Renal pelvis (tissue), 1 donor: ENCODE measurements at regions not wholly inside any gene's neighbourhood (a gene's known extent, or its start where the extent isn't known, plus 50 kb on each side); places are given as distances from the start of the nearest gene placed in this dataset.

ENCODE experiments used
- DNase-seq: peaks from one replicate; pipeline ENCODE4 v3.0.0-alpha.2; 2013

DNA sequence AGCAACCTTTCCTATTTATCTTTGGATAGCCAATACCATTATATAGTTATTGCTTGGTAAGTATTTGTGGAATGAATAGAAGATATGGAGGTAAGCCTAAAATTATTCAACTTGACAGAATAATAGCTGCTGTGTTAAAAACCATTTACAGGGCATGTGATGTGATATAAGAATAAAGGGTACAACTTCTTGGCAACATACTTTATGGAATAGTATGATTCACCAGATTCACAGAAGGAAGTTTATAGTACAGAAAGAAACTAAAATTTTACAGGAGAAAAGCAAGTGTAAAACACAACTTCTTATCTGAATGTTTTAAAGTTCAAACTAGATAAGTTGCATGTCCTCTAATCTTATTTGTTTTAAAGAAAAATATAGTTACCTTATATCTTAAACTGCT, 186.4 kb upstream of the ZRANB2 start:
- no peak for DNase-seq

DNA sequence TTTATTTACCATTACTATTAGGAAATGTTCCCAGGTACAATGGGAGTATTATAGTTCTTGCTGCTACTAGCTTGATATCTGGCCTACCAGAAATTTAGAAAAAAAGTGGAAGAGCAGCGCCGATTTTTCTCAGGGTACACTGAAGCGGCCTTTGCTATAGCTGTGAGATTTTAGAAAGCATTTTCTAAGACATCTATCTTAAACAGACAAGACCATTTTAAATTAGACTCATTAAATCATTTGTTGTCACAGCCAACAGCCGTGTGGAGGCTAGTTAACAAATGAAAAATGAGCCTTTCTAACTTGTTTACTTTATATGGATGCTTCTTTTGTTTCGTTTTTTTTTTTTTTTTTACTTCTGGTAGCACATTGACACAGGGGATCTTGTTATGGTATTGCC, 183.2 kb upstream of the ZRANB2 start:
- no peak for DNase-seq

DNA sequence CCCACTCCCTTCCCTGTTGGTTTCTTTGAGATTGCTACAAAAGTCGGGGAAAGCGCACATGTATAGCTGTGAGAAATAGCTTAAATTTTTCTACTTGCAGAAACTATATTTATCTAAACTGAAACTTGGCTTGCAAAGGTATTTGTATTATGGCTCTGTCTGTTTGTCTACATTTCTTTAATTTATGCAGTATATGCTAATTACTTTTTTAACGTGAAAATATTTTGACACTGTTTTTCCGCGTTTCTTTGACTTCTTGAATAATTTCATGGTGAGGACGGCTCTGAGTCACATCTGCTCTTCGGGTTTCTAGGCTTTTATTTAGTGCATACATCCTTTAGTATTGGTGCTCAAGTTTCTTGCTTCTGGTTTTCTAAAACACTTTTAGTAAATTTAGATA, 182.1 kb upstream of the ZRANB2 start:
- no peak for DNase-seq

DNA sequence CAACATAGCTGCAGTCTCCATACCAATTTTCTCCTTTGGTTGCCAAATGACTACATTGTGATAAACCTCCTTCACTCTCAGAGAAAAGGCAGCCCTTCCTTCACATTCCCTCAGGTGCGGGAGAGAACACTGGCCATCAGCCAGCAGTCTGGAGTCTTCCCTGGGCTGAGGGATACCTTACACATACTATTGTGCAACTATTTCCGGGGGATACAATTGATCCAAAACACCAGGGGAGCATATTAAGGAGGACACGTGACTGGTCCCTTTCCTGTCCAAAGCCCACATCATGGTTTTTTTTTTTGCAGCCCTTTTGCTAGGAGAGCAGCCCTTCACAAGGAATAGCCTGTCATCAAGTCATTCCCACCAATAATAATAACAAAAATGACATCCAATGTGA, 172.1 kb upstream of the ZRANB2 start:
- no peak for DNase-seq

DNA sequence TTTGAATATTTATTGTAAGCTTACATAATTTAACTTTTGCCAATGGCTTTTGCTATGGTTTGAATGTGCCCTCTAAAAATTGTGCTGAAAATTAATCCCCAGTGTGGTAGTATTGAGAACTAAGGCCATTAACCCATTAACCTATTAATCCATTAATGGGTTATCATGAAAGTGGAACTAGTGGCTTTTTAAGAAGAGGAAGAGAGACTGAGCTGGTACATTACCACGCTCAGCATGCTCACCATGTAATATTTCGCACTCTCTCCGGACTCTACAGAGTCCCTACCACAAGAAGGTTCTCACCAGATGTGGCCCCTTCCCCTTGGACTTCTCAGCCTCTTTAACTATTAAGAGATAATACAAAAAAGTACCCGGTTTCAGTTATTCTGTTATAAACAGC, 164.4 kb upstream of the ZRANB2 start:
- DNase-seq = no peak

- DNase-seq = no peak
Measured at GRCh38 chr1:71242239-71242638, 161.4 kb upstream of the ZRANB2 start.

GRCh38 chr1:71240656-71241055, 159.8 kb upstream of the ZRANB2 start:
- DNase-seq = no peak

DNA sequence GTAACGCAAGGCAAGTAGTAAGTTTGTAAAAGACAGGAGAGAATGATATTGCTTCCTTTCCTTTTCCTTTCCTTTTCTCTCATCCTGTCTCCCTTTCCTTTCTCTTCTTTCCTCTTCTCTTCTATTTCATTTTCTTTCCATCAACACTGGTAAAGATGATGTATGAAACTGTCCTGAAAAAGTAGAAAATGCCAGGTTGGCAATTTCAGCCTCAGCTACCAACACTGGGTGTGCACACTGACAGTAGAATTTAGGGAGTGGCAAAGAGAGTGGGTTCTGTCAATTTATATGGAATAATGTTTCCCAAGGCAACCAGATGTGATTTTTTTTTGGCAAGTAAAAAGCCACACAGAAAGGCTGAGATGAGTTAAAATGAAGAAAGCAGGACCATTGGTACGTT, 155.7 kb upstream of the ZRANB2 start:
- no peak for DNase-seq

DNA sequence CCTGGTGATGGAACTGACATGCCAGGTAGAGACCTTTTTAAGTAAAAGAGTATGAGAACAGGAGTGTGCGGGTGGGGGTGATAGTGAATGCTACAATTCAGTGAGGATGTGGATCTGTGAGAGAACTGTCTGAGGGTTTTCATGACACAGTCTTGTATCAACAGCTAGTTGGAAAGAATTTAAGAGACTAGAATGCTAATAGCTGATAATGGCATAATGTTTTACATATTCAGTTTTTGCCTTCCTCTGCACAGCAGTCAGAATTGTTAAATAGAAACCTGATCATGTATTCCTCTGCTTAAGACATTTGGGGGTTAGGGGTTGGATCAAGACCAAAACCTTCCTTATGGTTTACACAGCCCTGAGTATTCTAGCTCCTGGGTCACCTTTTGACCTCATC, 152.8 kb upstream of the ZRANB2 start:
- DNase-seq = no peak

GRCh38 chr1:71232786-71233185, 152.0 kb upstream of the ZRANB2 start:
- DNase-seq = no peak

DNA sequence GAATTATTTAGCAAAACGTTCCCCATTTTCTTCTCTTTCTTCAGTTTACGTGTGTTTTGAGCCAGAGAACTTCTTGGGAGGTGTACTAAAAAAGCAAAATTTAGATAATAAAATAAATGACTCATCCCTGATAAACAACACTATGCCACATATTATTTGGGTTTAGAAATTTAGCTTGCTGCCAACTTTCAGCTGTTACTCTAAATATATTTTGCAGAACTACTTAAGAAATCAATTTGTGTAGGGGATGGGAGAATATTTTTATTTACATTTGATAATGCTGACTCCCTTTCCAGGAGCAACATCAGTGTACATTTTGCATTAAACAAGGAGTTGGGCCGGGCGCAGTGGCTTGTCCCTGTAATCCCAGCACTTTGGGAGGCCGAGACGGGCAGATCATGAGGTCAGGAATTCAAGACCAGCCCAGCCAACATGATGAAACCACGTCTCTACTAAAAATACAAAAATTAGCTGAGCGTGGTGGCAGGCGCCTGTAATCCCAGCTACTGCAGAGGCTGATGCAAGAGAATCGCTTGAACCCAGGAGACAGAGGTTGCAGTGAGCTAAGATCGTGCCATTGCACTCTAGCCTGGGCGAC, 151.4 kb upstream of the ZRANB2 start:
- DNase-seq = no peak

DNA sequence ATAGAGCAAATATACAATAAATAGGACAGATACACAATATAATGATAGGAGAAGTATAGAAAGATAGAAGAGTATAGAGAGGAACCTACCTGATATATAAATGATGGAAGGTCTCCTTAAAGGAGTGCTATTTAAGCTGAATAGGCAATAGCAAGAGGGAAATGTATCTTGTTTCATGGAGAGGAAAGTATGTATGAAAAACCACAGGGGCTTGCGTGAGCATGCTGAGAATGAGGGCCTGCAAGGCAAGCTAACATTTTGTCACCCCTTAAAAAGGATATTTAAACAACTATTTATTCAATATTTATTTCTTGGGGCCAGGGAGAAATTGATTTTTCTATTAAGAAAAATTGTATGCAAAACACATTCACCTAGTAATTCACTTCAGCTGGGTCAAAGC, 150.9 kb upstream of the ZRANB2 start:
- no peak for DNase-seq

- no peak for DNase-seq
Measured at GRCh38 chr1:71228742-71229365, 148.0 kb upstream of the ZRANB2 start.

DNA sequence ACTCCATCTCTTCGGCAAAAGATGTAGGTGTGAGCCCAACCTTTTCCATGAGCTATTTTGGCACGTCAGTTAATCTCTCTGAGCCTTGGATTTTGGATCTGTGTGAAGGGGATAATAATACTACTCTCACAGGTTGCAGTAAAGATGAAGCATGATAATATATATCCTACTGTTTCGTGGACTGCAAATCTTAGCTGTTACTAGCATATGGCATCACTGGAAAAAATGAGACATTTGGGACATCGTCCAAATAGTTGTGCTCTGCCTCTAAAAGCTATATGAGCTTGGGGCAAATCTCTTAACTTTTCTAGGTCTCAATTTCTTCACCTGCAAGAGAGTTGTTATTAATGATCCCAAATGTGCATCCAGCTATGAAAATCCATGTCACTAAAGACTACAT, 147.4 kb upstream of the ZRANB2 start:
- no peak for DNase-seq

DNA sequence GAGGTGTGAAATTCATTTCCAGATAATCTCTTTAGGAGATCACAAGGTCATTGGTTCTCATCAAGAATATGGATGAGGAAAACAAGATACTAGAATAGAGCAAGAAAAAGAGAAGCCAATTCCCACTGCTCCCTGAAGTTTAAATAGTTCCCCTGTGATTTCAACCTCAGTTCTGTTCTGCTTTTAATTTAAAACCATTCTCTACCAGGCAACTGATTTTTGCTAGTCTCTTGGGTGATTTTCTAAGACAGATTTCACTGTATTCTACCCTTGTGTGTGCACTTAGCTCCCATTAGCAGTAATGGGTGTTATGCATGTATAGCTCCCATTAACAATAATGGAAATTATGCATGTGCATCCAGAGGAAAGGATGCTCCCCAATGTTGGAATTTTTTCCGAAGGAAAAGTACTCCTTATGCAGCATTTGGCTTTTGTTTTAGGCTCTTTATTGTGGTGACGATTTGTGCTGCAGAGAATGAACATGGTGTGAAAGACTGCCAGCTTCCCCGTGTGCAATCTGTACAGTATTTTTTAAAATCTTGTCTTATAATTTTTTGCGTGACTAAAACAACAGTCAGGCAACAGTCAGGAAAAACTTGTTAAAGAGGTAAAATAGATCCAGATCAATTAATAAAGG, 144.0 kb upstream of the ZRANB2 start:
- DNase-seq = no peak

- no peak for DNase-seq
Measured at GRCh38 chr1:71223641-71224340, 143.0 kb upstream of the ZRANB2 start.

GRCh38 chr1:71222668-71223067, 141.8 kb upstream of the ZRANB2 start:
- no peak for DNase-seq

DNA sequence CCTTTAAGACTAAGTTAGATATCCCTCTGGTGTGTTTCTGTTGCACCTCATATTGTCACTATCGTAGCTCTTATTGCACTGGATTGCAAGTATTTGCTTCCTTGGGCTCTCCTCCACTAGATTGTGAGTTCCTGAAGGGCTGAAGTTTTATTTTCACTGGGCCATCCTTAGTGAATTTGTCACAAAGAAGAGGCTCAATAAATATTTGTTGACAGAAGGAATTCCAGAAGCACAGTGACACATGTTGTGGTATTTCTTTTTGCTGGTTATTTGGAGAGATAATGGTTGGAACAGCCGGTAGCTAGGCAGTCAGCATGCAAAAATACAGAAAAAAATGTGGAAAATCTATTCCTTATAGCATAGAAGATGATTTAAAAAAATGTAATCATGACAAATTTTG, 129.9 kb upstream of the ZRANB2 start:
- DNase-seq = no peak

GRCh38 chr1:71203241-71203640, 122.4 kb upstream of the ZRANB2 start:
- no peak for DNase-seq

- no peak for DNase-seq
Measured at GRCh38 chr1:71200503-71200902, 119.7 kb upstream of the ZRANB2 start.

GRCh38 chr1:71196685-71197084, 115.8 kb upstream of the ZRANB2 start:
- no peak for DNase-seq

DNA sequence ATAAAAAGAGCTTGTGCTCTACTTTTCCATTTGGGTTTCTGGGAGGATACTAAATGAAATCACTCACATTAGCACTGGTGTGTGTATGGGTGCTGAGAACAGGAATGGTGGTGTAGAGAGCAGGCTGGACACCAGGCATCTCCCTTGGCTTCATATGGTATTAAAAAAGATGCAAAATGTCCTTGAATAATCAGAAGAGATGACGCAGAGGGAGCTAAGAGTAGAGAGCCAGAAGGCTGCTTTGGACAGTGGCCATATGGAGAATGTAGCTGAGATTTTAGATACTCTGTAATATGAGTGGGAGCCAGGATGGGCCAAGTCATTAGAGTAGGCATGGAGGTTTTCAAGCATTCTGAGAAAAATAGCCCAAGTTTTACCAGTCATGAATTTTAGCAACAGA, 112.3 kb upstream of the ZRANB2 start:
- no peak for DNase-seq

- DNase-seq = no peak
Measured at GRCh38 chr1:71191520-71191919, 110.7 kb upstream of the ZRANB2 start.
